NCI-H187 treated with DMSO at 0.1 percent for 48 hours (cell line): ENCODE measurements at regions not wholly inside any gene's neighbourhood (a gene's known extent, or its start where the extent isn't known, plus 50 kb on each side); places are given as distances from the start of the nearest gene placed in this dataset.

Experiments used
- DNase-seq: peaks from one replicate; lab custom pipeline; 2025; lab: John Stamatoyannopoulos, UW

- DNase-seq = no peak
Measured at GRCh38 chr4:19146038-19146437, 1105.7 kb upstream of the SLIT2 start.

GRCh38 chr4:19135895-19136633 lies 1114.5 kb upstream of the LCORL start:
- no peak for DNase-seq

GRCh38 chr4:19134685-19135084 lies 1113.1 kb upstream of the LCORL start:
- DNase-seq = no peak

- DNase-seq = no peak
Measured at GRCh38 chr4:19133315-19133714, 1111.8 kb upstream of the LCORL start.

- DNase-seq = no peak
Measured at GRCh38 chr4:19130866-19131265, 1109.3 kb upstream of the LCORL start.

- no peak for DNase-seq
Measured at GRCh38 chr4:19128176-19128575, 1106.6 kb upstream of the LCORL start.

GRCh38 chr4:19126903-19127302 lies 1105.3 kb upstream of the LCORL start:
- no peak for DNase-seq

- DNase-seq = no peak
Measured at GRCh38 chr4:19123681-19124080, 1102.1 kb upstream of the LCORL start.

- DNase-seq = no peak
Measured at GRCh38 chr4:19119904-19120560, 1098.5 kb upstream of the LCORL start.

GRCh38 chr4:19117022-19117421 lies 1095.5 kb upstream of the LCORL start:
- DNase-seq = no peak

- DNase-seq = no peak
Measured at GRCh38 chr4:19104176-19104575, 1082.6 kb upstream of the LCORL start.

- DNase-seq = no peak
Measured at GRCh38 chr4:19095491-19096046, 1074.0 kb upstream of the LCORL start.

- DNase-seq = no peak
Measured at GRCh38 chr4:19093951-19094350, 1072.4 kb upstream of the LCORL start.

GRCh38 chr4:19092797-19093196 lies 1071.2 kb upstream of the LCORL start:
- DNase-seq = no peak

- DNase-seq = no peak
Measured at GRCh38 chr4:19074036-19074435, 1052.5 kb upstream of the LCORL start.

GRCh38 chr4:19063662-19064061 lies 1042.1 kb upstream of the LCORL start:
- DNase-seq = no peak

- no peak for DNase-seq
Measured at GRCh38 chr4:19054916-19055315, 1033.4 kb upstream of the LCORL start.

GRCh38 chr4:19051831-19052230 lies 1030.3 kb upstream of the LCORL start:
- DNase-seq = no peak

- no peak for DNase-seq
Measured at GRCh38 chr4:19047279-19047880, 1025.8 kb upstream of the LCORL start.

GRCh38 chr4:19039816-19040215 lies 1018.3 kb upstream of the LCORL start:
- no peak for DNase-seq

- no peak for DNase-seq
Measured at GRCh38 chr4:19038231-19038630, 1016.7 kb upstream of the LCORL start.

- DNase-seq = no peak
Measured at GRCh38 chr4:19033816-19034733, 1012.5 kb upstream of the LCORL start.
